GM23338 (cell line): ENCODE measurements at regions not wholly inside any gene's neighbourhood (a gene's known extent, or its start where the extent isn't known, plus 50 kb on each side); places are given as distances from the start of the nearest gene placed in this dataset.

Experiments
- ATAC-seq: fragments of 200-7000 bp; cut with Tn5 transposase; 3 replicates; pipeline ENCODE4 v1.9.1; 2020
- DNase-seq: peaks from one replicate; pipeline ENCODE4 v3.0.0-alpha.2; 2015; ENCODE audit warnings: low spot score
- H2AFZ ChIP-seq: fragments of 200-600 bp; sonication (generic); 2 replicates; pipeline ENCODE4 v1.8.0; 2016; ENCODE audit warnings: antibody characterized with exemption, mild to moderate bottlenecking, moderate library complexity
- H3F3A ChIP-seq: fragments of 200-600 bp; sonication (generic); replicated peaks from 2 replicates; pipeline ENCODE4 v1.8.0; 2017; ENCODE audit warnings: antibody characterized with exemption, mixed run types, low read depth
- H3K27ac ChIP-seq: fragments of 200-600 bp; sonication (generic); 2 replicates; pipeline ENCODE4 v1.6.1; 2016; ENCODE audit warnings: low read depth
- H3K27me3 ChIP-seq: fragments of 200-600 bp; sonication (generic); 2 replicates; pipeline ENCODE4 v1.8.0; 2016; ENCODE audit warnings: mild to moderate bottlenecking, mixed run types, moderate library complexity; ENCODE audit not compliant: insufficient read depth
- H3K36me3 ChIP-seq: fragments of 200-600 bp; sonication (generic); 2 replicates; pipeline ENCODE4 v1.8.0; 2016; ENCODE audit warnings: mild to moderate bottlenecking; ENCODE audit not compliant: insufficient read depth
- H3K4me1 ChIP-seq: fragments of 200-600 bp; sonication (generic); 2 replicates; pipeline ENCODE4 v1.8.0; 2016; ENCODE audit warnings: mild to moderate bottlenecking, moderate library complexity; ENCODE audit not compliant: insufficient read depth
- H3K4me2 ChIP-seq: fragments of 200-600 bp; sonication (generic); 2 replicates; pipeline ENCODE4 v1.7.1; 2017; ENCODE audit warnings: mixed run types
- H3K4me3 ChIP-seq: fragments of 200-600 bp; sonication (generic); 2 replicates; pipeline ENCODE4 v1.6.1; 2016; ENCODE audit warnings: mixed run types
- H3K79me2 ChIP-seq: fragments of 200-600 bp; sonication (generic); replicated peaks from 2 replicates; pipeline ENCODE4 v1.8.0; 2017; ENCODE audit warnings: mild to moderate bottlenecking; ENCODE audit not compliant: insufficient read depth
- H3K9me2 ChIP-seq: fragments of 200-600 bp; sonication (generic); 2 replicates; pipeline ENCODE4 v1.8.0; 2017; ENCODE audit not compliant: insufficient read depth
- H4K20me1 ChIP-seq: fragments of 200-600 bp; sonication (generic); replicated peaks from 2 replicates; pipeline ENCODE4 v1.8.0; 2017; ENCODE audit warnings: mild to moderate bottlenecking; ENCODE audit not compliant: insufficient read depth
- H3K27ac Mint-ChIP-seq: 2 replicates; pipeline ENCODE4 v1.8.0; 2020; ENCODE audit warnings: inconsistent platforms, mild to moderate bottlenecking, moderate library complexity, mixed read lengths
- H3K27me3 Mint-ChIP-seq: 3 replicates; pipeline ENCODE4 v1.8.0; 2022; ENCODE audit warnings: low read depth, mild to moderate bottlenecking, moderate library complexity, mixed read lengths, inconsistent platforms; ENCODE audit not compliant: insufficient read depth, poor library complexity
- H3K36me3 Mint-ChIP-seq: 3 replicates; pipeline ENCODE4 v1.8.0; 2021; ENCODE audit warnings: low read depth, mild to moderate bottlenecking, inconsistent platforms, moderate library complexity, mixed read lengths
- H3K4me1 Mint-ChIP-seq: 3 replicates; pipeline ENCODE4 v1.8.0; 2020; ENCODE audit warnings: mild to moderate bottlenecking, inconsistent platforms, mixed read lengths
- H3K4me3 Mint-ChIP-seq: 3 replicates; pipeline ENCODE4 v1.8.0; 2021; ENCODE audit warnings: moderate library complexity, mild to moderate bottlenecking, inconsistent platforms, mixed read lengths
- H3K9me3 Mint-ChIP-seq: 3 replicates; pipeline ENCODE4 v1.8.0; 2020; ENCODE audit warnings: moderate library complexity, mild to moderate bottlenecking, inconsistent platforms, mixed read lengths
- CREB1 ChIP-seq: fragments of 250-450 bp; sonication (Bioruptor Pico); IDR thresholded peaks from 2 replicates; pipeline ENCODE4 v1.5.0; 2020; ENCODE audit warnings: low read depth, mild to moderate bottlenecking, moderate library complexity
- CTCF ChIP-seq, 2 experiments: fragments of 200-600 bp in 1 of 2; sonication (generic) in 1 of 2; conservative IDR thresholded peaks; 2 replicates each; pipeline versions ENCODE4 v1.5.1 to v1.6.1; 2016 to 2017; ENCODE audit warnings: antibody characterized with exemption in 2 of 2, low read depth in 2 of 2, mild to moderate bottlenecking in 2 of 2, moderate library complexity in 1 of 2
- EZH2 ChIP-seq: fragments of 200-600 bp; sonication (generic); IDR thresholded peaks from one replicate; pipeline ENCODE4 v1.8.0; 2017; ENCODE audit warnings: antibody characterized with exemption, mild to moderate bottlenecking, low read depth; ENCODE audit not compliant: unreplicated experiment
- EZH2phosphoT487 ChIP-seq: fragments of 200-600 bp; sonication (generic); IDR thresholded peaks from one replicate; pipeline ENCODE4 v1.8.1; 2018; ENCODE audit warnings: antibody characterized with exemption; ENCODE audit not compliant: unreplicated experiment
- JUNB ChIP-seq: IDR thresholded peaks from one replicate; pipeline ENCODE4 v1.6.1; 2016; ENCODE audit warnings: antibody characterized with exemption; ENCODE audit not compliant: unreplicated experiment
- NANOG ChIP-seq: IDR thresholded peaks from 2 replicates; pipeline ENCODE4 v1.6.1; 2016; ENCODE audit warnings: antibody characterized with exemption, borderline replicate concordance
- POLR2AphosphoS5 ChIP-seq: IDR thresholded peaks from 2 replicates; pipeline ENCODE4 v1.6.1; 2016; ENCODE audit warnings: antibody characterized with exemption, low read depth
- REST ChIP-seq: IDR thresholded peaks from one replicate; pipeline ENCODE4 v1.6.1; 2018; ENCODE audit warnings: antibody characterized with exemption; ENCODE audit not compliant: unreplicated experiment
- ZNF114 ChIP-seq: fragments of 250-450 bp; sonication (Bioruptor Pico); IDR thresholded peaks from 2 replicates; pipeline ENCODE4 v1.5.0; 2020; ENCODE audit warnings: mild to moderate bottlenecking, moderate library complexity
- ZNF331 ChIP-seq: fragments of 250-450 bp; sonication (Bioruptor Pico); IDR thresholded peaks from 2 replicates; pipeline ENCODE4 v1.5.0; 2020; ENCODE audit warnings: low read depth, mild to moderate bottlenecking, moderate library complexity

GRCh38 chr2:7368211-7368610, 451.0 kb downstream of the RNF144A start (continued):
- TF ChIP-seq REST (no peak), ZNF331 (CRISPR knock-in tag) (no peak), JUNB (no peak), CREB1 (CRISPR knock-in tag) (no peak), EZH2 (no peak)

GRCh38 chr2:7373156-7373555, 455.9 kb downstream of the RNF144A start:
- Mint-ChIP-seq H3K27ac (no peak overlapping the region), H3K9me3 (peaks cover 15% of the 10 kb centered on the region; the same call in 2 of the 3 replicates), H3K27me3 (peaks cover 4% of the 10 kb centered on the region), H3K36me3 (peaks cover 6% of the 10 kb centered on the region; the same call in 2 of the 3 replicates), H3K4me3 (no peak overlapping the region), H3K4me1 (no peaks in the 10 kb centered on the region; the same call in 2 of the 3 replicates)
- no peak overlapping the region for H2AFZ ChIP-seq
- H3K4me3 ChIP-seq: no peak overlapping the region
- no peaks in the 10 kb centered on the region for H3K79me2 ChIP-seq
- H3K4me1 ChIP-seq: no peaks in the 10 kb centered on the region
- TF ChIP-seq JUNB (no peak), CTCF (conservative IDR thresholded peaks at IDR 0.05; ENCODE audit: low read depth in 2 of 2) (no peak), CREB1 (CRISPR knock-in tag) (no peak), ZNF331 (CRISPR knock-in tag) (no peak), ZNF114 (CRISPR knock-in tag) (no peak), EZH2phosphoT487 (no peak), NANOG (no peak), POLR2AphosphoS5 (no peak)
- H3F3A ChIP-seq: no peaks in the 10 kb centered on the region
- no peak for DNase-seq
- no peak for ATAC-seq
- no peaks in the 10 kb centered on the region for H3K36me3 ChIP-seq
- no peaks in the 10 kb centered on the region; the same call in 1 of the 2 replicates for H4K20me1 ChIP-seq
- H3K27me3 ChIP-seq: no peaks in the 10 kb centered on the region
- no peak overlapping the region for H3K4me2 ChIP-seq
- H3K9me2 ChIP-seq: peaks cover 2% of the 10 kb centered on the region; the same call in 1 of the 2 replicates
- H3K27ac ChIP-seq: no peak overlapping the region
